ENCODE measurements at regions not wholly inside any gene's neighbourhood (a gene's known extent, or its start where the extent isn't known, plus 50 kb on each side); places are given as distances from the start of the nearest gene placed in this dataset.

GRCh38 chr20:52761867-52762266 lies 210.3 kb upstream of the TSHZ2 start:
- no peak for TF ChIP-seq CTCF (IDR thresholded peaks at IDR 0.05)
- no peak for TF ChIP-seq POLR2A (IDR thresholded peaks at IDR 0.05)
